Activated CD4-positive, alpha-beta memory T cell treated with anti-CD3 and anti-CD28 coated beads for 36 hours (primary cell): ENCODE measurements at regions not wholly inside any gene's neighbourhood (a gene's known extent, or its start where the extent isn't known, plus 50 kb on each side); places are given as distances from the start of the nearest gene placed in this dataset.

Experiments used
- CTCF ChIA-PET: fragments of 350-600 bp; sonication (Branson Sonifier 250); formaldehyde crosslinking; loops from one replicate; lab custom pipeline; 2021; ENCODE audit warnings: antibody characterized with exemption, inconsistent platforms; lab: Charles Lee
- POLR2A ChIA-PET: fragments of 350-600 bp; sonication (Branson Sonifier 250); formaldehyde crosslinking; loops from one replicate; lab custom pipeline; 2021; ENCODE audit warnings: antibody characterized with exemption; lab: Charles Lee
- DNase-seq: peaks from one replicate; pipeline ENCODE4 v3.0.0-alpha.2; 2020
- H3K27ac Mint-ChIP-seq: one replicate; pipeline ENCODE4 v1.8.0; 2021; ENCODE audit warnings: mixed read lengths
- H3K27me3 Mint-ChIP-seq: one replicate; pipeline ENCODE4 v1.8.0; 2021; ENCODE audit warnings: mixed read lengths
- H3K36me3 Mint-ChIP-seq: one replicate; pipeline ENCODE4 v1.8.0; 2021; ENCODE audit warnings: mixed read lengths
- H3K4me1 Mint-ChIP-seq: one replicate; pipeline ENCODE4 v1.8.0; 2021; ENCODE audit warnings: low read depth, mixed read lengths
- H3K4me3 Mint-ChIP-seq: one replicate; pipeline ENCODE4 v1.8.0; 2021; ENCODE audit warnings: mild to moderate bottlenecking, mixed read lengths
- H3K9me3 Mint-ChIP-seq: one replicate; pipeline ENCODE4 v1.8.0; 2021; ENCODE audit warnings: mixed read lengths
- intact Hi-C: fragments of 100-400 bp; cut with micrococcal nuclease; formaldehyde crosslinking; loops from one replicate; pipeline ENCODE4 v1.15.1; 2023

DNA sequence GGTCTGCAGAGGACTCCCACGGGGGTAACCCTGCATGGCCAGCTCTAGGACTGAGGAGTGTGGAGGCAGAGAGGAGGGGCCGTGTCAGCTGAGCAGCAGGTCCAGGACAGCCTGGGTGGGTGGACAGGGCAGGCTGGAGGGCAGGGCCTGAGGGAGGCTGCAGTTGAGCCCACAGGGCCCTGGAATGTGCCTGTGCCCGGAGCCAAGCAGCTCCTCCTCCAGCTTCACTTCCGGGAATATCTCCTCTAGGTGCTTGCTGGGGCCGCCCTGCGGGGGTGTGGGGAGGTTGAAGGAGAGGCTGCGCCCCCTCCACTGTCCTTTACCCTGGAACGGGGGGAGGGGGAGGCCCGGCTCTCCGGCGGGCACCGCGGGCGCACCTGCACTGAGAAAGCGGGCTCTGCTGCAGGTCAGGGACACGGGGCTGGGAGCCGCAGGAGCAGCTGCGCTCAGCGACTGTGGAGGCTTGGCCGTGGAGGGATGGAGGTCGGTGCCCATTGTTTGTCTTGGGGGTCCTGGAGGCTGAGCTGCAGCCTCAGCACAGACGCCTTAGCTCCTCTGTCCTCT lies 1293.2 kb downstream of the BRD1 start:
- no peaks in the 10 kb centered on the region for H3K4me1 Mint-ChIP-seq
- H3K27me3 Mint-ChIP-seq: no peaks in the 10 kb centered on the region
- H3K36me3 Mint-ChIP-seq: no peaks in the 10 kb centered on the region
- CTCF ChIA-PET: no interaction called here
- H3K9me3 Mint-ChIP-seq: no peaks in the 10 kb centered on the region
- intact Hi-C loops: no loop called here
- H3K4me3 Mint-ChIP-seq: no peak overlapping the region
- DNase-seq: no peak
- H3K27ac Mint-ChIP-seq: no peak overlapping the region
- POLR2A ChIA-PET: no interaction called here

DNA sequence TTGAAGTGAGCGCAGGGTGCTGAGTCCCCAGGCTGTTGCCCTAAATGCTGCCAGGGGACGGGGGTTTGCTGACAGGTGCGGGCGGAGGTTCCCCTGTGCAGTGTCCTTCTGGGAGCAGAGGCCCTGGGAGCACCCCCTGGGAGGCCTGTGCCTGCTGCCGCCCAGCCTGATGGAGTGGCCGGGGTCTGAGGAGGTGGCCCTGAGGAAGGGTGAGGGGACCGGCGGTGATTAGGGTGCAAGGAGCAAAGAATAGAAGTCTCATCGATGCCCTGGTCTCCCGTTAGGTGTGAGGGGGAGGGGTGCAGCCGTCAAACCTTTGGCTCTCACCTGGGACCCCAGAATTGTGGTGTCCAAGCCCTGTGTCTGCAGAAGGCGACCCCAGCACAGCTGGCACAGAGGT lies 1294.7 kb downstream of the BRD1 start:
- intact Hi-C loops: no loop called here
- Mint-ChIP-seq H3K4me3 (no peak overlapping the region), H3K9me3 (no peaks in the 10 kb centered on the region), H3K27ac (no peak overlapping the region), H3K4me1 (no peaks in the 10 kb centered on the region), H3K27me3 (peaks cover 2% of the 10 kb centered on the region), H3K36me3 (no peaks in the 10 kb centered on the region)
- CTCF ChIA-PET: interaction anchor here (1.2 kb wide), 1 partner anchor 20 kb away, joined by 4 read pairs; no protein-coding TSS in a partner anchor
- no peak for DNase-seq
- POLR2A ChIA-PET: no interaction called here

DNA sequence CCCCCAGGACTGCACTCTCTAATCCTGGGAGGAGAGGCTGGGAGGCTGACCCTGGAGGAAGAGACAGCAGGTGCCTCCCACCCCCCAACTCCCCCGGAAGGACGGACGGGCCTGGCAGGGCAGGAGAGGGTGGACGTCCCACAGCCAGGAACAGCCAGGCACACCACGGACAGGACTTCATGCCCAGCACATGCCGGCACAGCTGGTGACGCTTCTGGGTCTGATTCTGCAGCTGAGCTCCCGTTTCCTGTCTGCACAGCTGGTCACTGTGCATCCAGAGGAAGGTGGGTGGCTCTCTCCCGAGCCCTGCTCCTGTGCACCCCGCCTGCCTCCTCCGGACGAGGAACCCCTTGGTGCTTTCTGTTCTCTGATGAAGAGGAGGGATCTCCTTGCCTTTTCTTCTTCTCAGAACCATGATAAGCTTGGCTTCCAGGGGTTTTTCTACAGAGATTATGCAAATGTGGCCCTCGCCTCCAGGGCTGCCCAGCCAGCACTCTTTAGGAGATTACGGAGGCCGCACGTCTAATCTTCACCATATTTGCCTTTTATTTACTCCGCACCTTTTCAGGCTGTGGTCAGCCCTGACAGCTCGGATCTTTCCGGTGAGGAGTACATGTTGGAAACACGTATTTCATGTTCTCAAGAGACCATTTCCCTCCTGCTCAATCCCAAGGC lies 1295.8 kb downstream of the BRD1 start:
- no peak for DNase-seq
- no peaks in the 10 kb centered on the region for H3K4me1 Mint-ChIP-seq
- intact Hi-C loops: no loop called here
- no peak overlapping the region for H3K27ac Mint-ChIP-seq
- ChIA-PET CTCF (no interaction called here), POLR2A (no interaction called here)
- H3K27me3 Mint-ChIP-seq: peaks cover 2% of the 10 kb centered on the region
- H3K4me3 Mint-ChIP-seq: no peak overlapping the region
- H3K9me3 Mint-ChIP-seq: no peaks in the 10 kb centered on the region
- no peaks in the 10 kb centered on the region for H3K36me3 Mint-ChIP-seq

DNA sequence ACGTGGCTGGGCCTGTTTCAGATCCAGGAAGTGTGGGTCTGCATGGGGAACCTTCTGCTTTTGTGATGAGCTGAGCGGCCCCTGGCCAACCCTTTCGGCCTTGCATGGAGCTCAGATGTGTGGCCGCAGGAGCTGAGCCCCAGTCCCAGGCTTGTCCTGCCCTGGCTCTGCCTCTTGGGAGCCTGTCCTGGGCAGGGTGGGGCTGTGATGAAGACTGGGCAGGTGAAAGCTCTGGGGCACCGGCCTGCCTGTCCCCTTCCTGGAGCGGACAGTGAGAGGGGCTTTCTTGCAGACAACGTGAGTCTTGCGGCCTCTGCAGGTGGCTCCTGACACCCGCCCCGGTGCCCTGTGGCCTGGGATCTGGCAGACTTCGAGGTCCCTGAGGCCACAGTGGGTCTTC lies 1296.6 kb downstream of the BRD1 start:
- POLR2A ChIA-PET: no interaction called here
- CTCF ChIA-PET: no interaction called here
- Mint-ChIP-seq H3K4me3 (no peak overlapping the region), H3K27me3 (peaks cover 2% of the 10 kb centered on the region), H3K4me1 (no peaks in the 10 kb centered on the region), H3K36me3 (no peaks in the 10 kb centered on the region), H3K9me3 (no peaks in the 10 kb centered on the region), H3K27ac (no peak overlapping the region)
- DNase-seq: no peak
- intact Hi-C loops: no loop called here

DNA sequence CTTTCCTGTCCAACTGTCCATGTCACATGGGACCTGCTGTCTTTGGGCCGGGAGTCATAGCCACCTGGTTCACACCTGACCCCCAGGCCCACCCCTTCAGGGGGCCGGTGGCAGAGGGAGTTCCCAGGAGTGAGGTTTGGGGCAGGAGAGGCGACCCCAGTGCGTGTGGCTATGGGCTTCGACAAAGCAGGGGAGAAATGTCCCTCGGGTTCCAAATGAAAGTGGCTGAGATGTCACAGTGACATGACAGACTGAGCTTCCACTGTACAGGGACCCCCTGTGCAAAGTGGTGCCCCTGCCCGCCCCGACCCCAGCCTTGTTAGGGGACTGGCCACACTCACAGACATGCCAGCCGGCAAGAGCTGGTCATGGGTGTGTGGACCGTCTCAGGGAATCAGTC lies 1297.0 kb downstream of the BRD1 start:
- ChIA-PET CTCF (no interaction called here), POLR2A (no interaction called here)
- H3K9me3 Mint-ChIP-seq: no peaks in the 10 kb centered on the region
- no peak overlapping the region for H3K27ac Mint-ChIP-seq
- no peak overlapping the region for H3K4me3 Mint-ChIP-seq
- no peak for DNase-seq
- H3K4me1 Mint-ChIP-seq: no peaks in the 10 kb centered on the region
- H3K27me3 Mint-ChIP-seq: peaks cover 2% of the 10 kb centered on the region
- H3K36me3 Mint-ChIP-seq: no peaks in the 10 kb centered on the region
- intact Hi-C loops: no loop called here

DNA sequence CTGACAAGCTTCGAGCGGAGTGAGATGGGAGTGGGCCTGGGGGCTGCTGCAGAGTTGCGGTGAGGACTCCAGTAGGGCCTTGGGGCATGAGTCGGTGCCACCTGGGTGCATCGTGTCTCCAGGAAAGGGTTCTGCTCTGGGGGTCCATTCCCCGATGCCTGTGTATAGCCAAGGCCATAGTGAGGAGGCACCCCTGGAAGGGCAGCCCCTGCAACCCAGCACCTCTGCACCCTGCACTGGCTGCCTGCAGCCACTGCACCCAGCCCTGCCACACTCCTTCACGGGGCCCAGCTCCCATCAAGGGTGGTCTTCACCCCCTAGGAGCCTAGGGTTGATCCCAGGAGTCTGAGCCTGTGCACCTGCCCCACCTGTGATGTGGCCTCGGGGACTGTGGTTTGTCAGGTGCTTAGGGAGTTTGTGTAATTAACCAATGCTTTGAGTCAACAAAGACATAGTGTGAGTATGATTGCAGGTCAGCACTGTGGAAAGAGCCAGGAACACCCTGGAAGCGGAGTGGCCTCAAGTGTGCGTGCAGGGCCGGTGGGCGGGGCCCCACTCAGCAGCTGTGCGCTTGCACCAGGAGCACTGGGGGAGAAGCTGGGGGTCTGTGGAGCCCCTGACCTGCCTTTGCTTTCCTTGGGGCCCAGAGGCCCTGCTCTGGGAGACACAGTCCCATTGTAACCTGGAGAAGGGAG lies 1299.3 kb downstream of the BRD1 start:
- Mint-ChIP-seq H3K4me1 (no peaks in the 10 kb centered on the region), H3K9me3 (no peaks in the 10 kb centered on the region), H3K4me3 (no peak overlapping the region), H3K27ac (no peak overlapping the region), H3K27me3 (peaks cover 2% of the 10 kb centered on the region), H3K36me3 (no peaks in the 10 kb centered on the region)
- intact Hi-C loops: no loop called here
- ChIA-PET CTCF (no interaction called here), POLR2A (no interaction called here)
- DNase-seq: no peak

DNA sequence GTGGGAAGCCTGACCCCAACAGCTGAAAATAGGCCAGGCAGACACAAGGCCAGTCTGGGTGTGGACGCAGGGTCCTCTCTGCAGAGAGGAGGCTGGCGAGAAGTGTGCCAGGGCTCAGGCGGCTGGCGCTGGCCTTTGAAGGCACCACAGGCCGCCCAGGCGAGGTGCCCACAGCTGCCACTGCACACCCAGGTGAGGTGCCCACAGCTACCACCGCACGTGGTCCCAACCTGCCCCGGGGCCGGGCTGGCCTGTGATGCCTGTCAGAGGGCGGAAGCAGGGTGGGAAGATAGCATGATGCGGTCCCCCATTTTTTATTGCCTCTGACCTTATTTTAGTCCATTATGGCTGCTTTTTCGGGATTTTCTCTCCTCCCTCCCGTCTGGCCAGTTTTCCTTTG lies 1303.9 kb downstream of the BRD1 start:
- H3K36me3 Mint-ChIP-seq: no peaks in the 10 kb centered on the region
- no peak overlapping the region for H3K27ac Mint-ChIP-seq
- H3K27me3 Mint-ChIP-seq: peaks cover 2% of the 10 kb centered on the region
- no peak for DNase-seq
- CTCF ChIA-PET: no interaction called here
- POLR2A ChIA-PET: no interaction called here
- intact Hi-C loops: no loop called here
- no peak overlapping the region for H3K4me3 Mint-ChIP-seq
- no peaks in the 10 kb centered on the region for H3K4me1 Mint-ChIP-seq
- H3K9me3 Mint-ChIP-seq: no peaks in the 10 kb centered on the region

DNA sequence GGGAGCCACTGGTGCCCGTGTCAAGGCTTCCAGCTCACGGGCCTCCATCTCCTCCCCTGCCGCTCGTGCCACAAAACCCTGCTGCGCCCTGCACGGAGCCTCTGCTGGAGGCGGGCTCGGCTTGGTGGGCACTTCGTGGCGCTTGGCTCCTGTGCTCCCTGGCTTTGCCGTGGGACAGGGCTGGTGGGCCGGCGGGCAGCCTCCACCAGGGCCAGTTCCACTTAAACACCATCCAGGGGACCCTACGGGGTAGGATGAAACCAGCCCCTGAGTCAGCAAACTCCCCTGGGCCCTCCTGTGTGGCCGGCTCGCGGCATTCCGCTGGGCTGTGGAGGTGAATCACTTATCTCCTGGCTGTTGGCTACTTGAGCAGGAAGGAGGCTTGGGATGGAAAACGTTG lies 1304.6 kb downstream of the BRD1 start:
- H3K4me3 Mint-ChIP-seq: no peak overlapping the region
- intact Hi-C loops: no loop called here
- no peaks in the 10 kb centered on the region for H3K36me3 Mint-ChIP-seq
- DNase-seq: no peak
- H3K9me3 Mint-ChIP-seq: no peaks in the 10 kb centered on the region
- POLR2A ChIA-PET: no interaction called here
- H3K4me1 Mint-ChIP-seq: no peaks in the 10 kb centered on the region
- H3K27me3 Mint-ChIP-seq: no peaks in the 10 kb centered on the region
- CTCF ChIA-PET: no interaction called here
- no peak overlapping the region for H3K27ac Mint-ChIP-seq

DNA sequence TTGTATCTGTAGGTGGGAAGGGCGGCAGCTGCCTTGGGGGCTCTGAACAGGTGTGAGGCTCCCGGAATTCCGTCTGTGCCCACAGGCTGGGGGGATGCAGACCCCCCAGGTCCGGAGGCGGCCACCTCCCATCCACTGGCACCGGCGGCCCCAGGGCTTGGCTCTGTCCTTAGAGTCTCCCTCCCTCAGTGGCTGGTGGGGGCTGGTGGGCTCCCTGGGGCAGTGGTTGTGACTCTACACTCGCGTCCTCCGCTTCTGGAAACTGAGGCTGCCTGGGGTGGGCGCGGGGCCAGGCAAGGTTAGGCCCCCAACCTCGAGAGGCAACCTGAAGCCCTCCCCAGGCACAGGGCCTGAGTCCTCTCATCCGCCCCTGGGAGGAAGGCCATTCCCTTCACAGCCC lies 1305.4 kb downstream of the BRD1 start:
- H3K27me3 Mint-ChIP-seq: no peaks in the 10 kb centered on the region
- H3K4me3 Mint-ChIP-seq: no peak overlapping the region
- H3K4me1 Mint-ChIP-seq: no peaks in the 10 kb centered on the region
- H3K36me3 Mint-ChIP-seq: no peaks in the 10 kb centered on the region
- ChIA-PET CTCF (no interaction called here), POLR2A (no interaction called here)
- no peak for DNase-seq
- no peaks in the 10 kb centered on the region for H3K9me3 Mint-ChIP-seq
- intact Hi-C loops: no loop called here
- no peak overlapping the region for H3K27ac Mint-ChIP-seq

DNA sequence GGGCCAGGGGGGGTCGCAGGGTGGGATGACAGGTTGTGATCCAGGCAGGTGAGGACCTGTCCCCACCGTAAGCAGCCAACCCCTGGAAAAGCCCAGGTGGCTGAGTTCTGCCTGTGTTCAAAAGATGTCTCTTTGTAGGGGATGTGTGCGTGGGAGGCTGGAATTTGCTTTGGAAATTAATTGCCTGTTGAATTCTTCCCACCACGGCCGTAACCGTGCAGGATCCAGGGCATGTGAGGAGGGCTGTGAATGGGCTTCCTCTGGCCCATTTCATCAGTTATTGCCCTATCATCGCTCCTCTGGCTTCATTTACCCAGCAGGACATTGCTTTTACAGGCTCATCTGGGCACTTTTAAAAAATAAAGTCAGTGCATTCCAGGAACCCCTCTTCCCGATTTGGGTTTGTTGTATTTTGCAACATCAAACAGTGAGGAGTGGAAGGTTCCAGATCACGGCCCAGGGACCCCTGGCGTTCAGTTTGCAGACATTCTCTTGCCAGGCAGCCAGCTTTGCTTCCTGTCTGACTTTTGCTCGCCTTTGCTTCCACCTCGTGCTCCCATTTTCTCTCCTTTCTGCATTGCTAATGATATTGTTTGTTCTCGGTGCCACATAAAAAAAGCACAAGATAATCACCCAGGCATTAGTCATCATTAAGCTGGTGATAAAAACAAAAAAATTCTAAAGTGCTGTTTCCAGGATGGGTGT lies 1306.6 kb downstream of the BRD1 start:
- CTCF ChIA-PET: no interaction called here
- no peak overlapping the region for H3K27ac Mint-ChIP-seq

DNA sequence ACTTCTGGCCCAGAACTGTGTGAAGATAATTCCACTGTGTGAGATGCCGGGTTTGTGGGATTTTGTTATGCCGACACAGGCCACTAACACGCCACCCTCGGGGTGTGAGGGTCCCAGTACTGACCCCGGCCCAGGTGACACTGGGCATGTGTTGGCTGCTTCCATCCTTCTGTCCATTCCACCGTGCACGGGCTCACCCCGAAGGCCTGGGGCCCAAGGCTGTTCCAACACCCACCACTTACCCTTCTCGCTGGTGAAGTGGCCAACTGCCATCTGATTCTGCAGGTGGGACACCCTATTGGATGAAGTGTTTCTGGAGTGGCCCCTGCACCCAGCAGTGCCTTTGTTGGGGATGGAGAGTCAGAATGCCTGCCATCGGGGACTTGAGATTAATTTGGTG lies 1307.5 kb downstream of the BRD1 start:
- POLR2A ChIA-PET: no interaction called here
- no peaks in the 10 kb centered on the region for H3K36me3 Mint-ChIP-seq
- intact Hi-C loops: no loop called here

More for the DNA sequence above, 1306.6 kb downstream of the BRD1 start:
- Mint-ChIP-seq H3K9me3 (no peaks in the 10 kb centered on the region), H3K36me3 (no peaks in the 10 kb centered on the region), H3K27me3 (no peaks in the 10 kb centered on the region), H3K4me3 (no peak overlapping the region), H3K4me1 (no peaks in the 10 kb centered on the region)
- no peak for DNase-seq
- intact Hi-C loops: no loop called here
- POLR2A ChIA-PET: no interaction called here

More for the DNA sequence above, 1307.5 kb downstream of the BRD1 start:
- no peaks in the 10 kb centered on the region for H3K4me1 Mint-ChIP-seq
- H3K4me3 Mint-ChIP-seq: no peak overlapping the region
- no peaks in the 10 kb centered on the region for H3K9me3 Mint-ChIP-seq
- CTCF ChIA-PET: no interaction called here
- no peak overlapping the region for H3K27ac Mint-ChIP-seq
- no peaks in the 10 kb centered on the region for H3K27me3 Mint-ChIP-seq
- no peak for DNase-seq
